SK-N-SH treated with all-trans-retinoic acid at 6 μM for 48 hours (cell line): ENCODE measurements at regions not wholly inside any gene's neighbourhood (a gene's known extent, or its start where the extent isn't known, plus 50 kb on each side); places are given as distances from the start of the nearest gene placed in this dataset.

Source experiments
- SNAI2 ChIP-seq: fragments of 250-450 bp; sonication (Bioruptor Pico); IDR thresholded peaks from 2 replicates; pipeline ENCODE4 v1.5.0; 2020; ENCODE audit warnings: mild to moderate bottlenecking, moderate library complexity
- TF ChIP-seq, protein P1 (sequence below): fragments of 250-450 bp; sonication (Bioruptor Pico); IDR thresholded peaks from 2 replicates; pipeline ENCODE4 v1.8.0; 2021; ENCODE audit warnings: low read depth, mild to moderate bottlenecking, moderate library complexity, borderline replicate concordance

DNA sequence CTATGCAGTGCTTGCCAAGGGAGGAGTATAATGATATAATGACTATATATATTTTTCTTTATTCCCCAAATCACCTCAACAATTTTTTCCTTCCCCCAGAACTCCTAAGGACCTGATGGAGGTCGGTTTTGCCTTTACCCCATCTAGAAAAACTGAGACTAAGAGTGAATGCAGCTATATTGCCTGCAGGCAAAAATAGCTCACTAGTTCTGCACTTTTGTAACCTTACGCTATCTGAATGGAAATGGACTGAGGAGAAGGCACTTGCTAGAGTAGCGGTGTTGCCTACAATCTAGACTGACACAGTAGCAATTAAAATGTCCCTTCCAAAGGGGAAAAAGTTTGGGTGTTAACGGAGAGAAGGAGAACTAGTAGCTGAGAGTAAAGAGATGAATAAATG lies 379.5 kb upstream of the SEMA6D start:
- TF ChIP-seq, protein P1, sequence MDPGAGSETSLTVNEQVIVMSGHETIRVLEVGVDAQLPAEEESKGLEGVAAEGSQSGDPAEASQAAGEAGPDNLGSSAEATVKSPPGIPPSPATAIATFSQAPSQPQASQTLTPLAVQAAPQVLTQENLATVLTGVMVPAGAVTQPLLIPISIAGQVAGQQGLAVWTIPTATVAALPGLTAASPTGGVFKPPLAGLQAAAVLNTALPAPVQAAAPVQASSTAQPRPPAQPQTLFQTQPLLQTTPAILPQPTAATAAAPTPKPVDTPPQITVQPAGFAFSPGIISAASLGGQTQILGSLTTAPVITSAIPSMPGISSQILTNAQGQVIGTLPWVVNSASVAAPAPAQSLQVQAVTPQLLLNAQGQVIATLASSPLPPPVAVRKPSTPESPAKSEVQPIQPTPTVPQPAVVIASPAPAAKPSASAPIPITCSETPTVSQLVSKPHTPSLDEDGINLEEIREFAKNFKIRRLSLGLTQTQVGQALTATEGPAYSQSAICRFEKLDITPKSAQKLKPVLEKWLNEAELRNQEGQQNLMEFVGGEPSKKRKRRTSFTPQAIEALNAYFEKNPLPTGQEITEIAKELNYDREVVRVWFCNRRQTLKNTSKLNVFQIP (CRISPR knock-in tag) = no peak
- TF ChIP-seq SNAI2 (CRISPR knock-in tag) = no peak
